GM12891 (cell line): ENCODE measurements at regions not wholly inside any gene's neighbourhood (a gene's known extent, or its start where the extent isn't known, plus 50 kb on each side); places are given as distances from the start of the nearest gene placed in this dataset.

Experiments used
- DNase-seq: peaks from one replicate; pipeline ENCODE4 v3.0.0; 2011; ENCODE audit warnings: low spot score; ENCODE audit not compliant: insufficient read length
- FAIRE-seq: peaks from 2 replicates; lab custom pipeline; 2011; peaks lifted over from hg19 to GRCh38; lab: Jason Lieb, UNC
- PAX5 ChIP-seq: IDR thresholded peaks from 2 replicates; pipeline ENCODE4 v1.6.1; 2011; ENCODE audit warnings: low read length, moderate library complexity, mild to moderate bottlenecking; ENCODE audit not compliant: insufficient read depth, severe bottlenecking
- POLR2A ChIP-seq: IDR thresholded peaks from 2 replicates; pipeline ENCODE4 v1.6.1; 2011; ENCODE audit warnings: low read depth, low read length, control low read depth
- POLR2AphosphoS5 ChIP-seq: IDR thresholded peaks from 2 replicates; pipeline ENCODE4 v1.6.1; 2011; ENCODE audit warnings: low read depth, low read length, control low read depth
- POU2F2 ChIP-seq: IDR thresholded peaks from 2 replicates; pipeline ENCODE4 v1.6.1; 2011; ENCODE audit warnings: low read depth, mild to moderate bottlenecking, control low read depth, low read length, moderate library complexity
- SPI1 ChIP-seq: IDR thresholded peaks from 2 replicates; pipeline ENCODE4 v1.6.1; 2011; ENCODE audit warnings: low read depth, low read length, control low read depth
- TAF1 ChIP-seq: IDR thresholded peaks from 2 replicates; pipeline ENCODE4 v1.6.1; 2011; ENCODE audit warnings: low read depth, low read length, control low read depth

- no peak for DNase-seq
- TF ChIP-seq SPI1 (no peak), POLR2A (no peak), PAX5 (no peak), POU2F2 (no peak), TAF1 (no peak), POLR2AphosphoS5 (no peak)
- peak; percentile 77 for FAIRE-seq
Observed at GRCh38 chr2:2572393-2573204, 241.5 kb upstream of the MYT1L start.

- TF ChIP-seq POLR2A, result no peak
- no peak for TF ChIP-seq TAF1
- no peak for TF ChIP-seq POU2F2
- no peak for TF ChIP-seq PAX5
- TF ChIP-seq SPI1, result no peak
- no peak for TF ChIP-seq POLR2AphosphoS5
- no peak for FAIRE-seq
- no peak for DNase-seq
Observed at GRCh38 chr2:2571301-2572150, 240.5 kb upstream of the MYT1L start.

DNA sequence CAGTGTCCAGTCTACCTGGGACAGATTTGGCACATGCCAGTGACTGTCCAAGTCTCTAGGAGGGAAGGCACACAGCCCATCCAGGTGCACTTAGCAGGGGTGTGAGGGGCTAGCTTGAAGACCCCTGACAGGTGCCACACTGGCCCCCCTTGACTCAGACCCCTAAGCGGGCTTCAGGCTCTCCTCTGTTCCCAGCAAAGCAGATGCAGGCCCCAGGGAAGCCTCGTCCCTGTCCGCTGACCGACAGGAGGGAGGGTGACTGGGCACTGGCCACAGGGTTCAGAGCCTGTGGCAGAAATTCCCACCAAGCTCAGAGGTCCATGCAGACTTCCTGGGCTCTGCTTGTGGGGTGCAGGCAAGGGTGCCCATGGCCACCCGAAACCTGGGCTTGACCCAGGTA, 239.8 kb upstream of the MYT1L start:
- DNase-seq, result no peak
- FAIRE-seq, result no peak
- TF ChIP-seq SPI1, result no peak
- no peak for TF ChIP-seq POLR2AphosphoS5
- no peak for TF ChIP-seq POLR2A
- no peak for TF ChIP-seq PAX5
- no peak for TF ChIP-seq TAF1
- TF ChIP-seq POU2F2, result no peak

DNA sequence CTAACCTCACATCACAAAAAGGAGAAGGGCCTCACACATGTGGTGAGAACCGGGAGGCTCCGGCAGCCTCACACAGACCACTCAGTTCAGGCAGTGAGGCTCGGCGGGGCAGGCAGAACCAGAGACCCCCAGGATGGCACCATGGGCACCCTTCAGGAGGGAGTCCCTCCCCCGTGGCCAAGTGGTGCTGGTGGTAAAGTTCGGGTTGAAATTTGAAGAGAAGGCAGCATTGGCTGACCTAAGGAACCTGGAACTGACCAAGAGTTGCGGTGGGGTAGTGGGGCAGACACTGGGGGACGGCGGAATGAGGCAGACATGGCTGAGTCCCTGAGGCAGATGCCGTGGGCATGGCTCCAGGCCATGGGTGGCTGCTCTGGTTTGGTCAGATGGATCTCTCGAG, 239.3 kb upstream of the MYT1L start:
- FAIRE-seq (no peak), DNase-seq (no peak)
- no peak for TF ChIP-seq POLR2AphosphoS5
- no peak for TF ChIP-seq PAX5
- no peak for TF ChIP-seq SPI1

DNA sequence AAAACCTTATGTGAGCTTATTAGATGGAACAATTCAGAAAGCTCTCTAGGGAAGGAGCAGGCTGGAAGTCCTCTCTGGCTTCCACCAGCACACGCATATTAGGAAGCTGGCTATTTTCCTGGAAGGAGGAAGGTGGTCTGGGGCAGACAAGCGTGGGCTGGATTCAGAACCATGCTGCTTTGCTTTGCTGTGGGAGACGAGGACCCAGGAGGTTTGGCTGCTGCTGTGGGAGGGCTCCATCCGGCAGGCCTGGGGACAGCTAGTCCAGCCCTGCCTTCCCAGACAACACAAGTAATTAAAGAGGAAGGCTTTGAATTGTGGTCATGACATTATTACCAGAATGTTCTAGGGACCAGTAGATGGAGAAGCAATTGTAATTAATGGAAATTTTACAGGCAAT, 238.8 kb upstream of the MYT1L start:
- DNase-seq (no peak), FAIRE-seq (no peak)
- TF ChIP-seq TAF1, result no peak
- no peak for TF ChIP-seq POLR2AphosphoS5
- no peak for TF ChIP-seq PAX5
- TF ChIP-seq POLR2A, result no peak
- no peak for TF ChIP-seq POU2F2
- no peak for TF ChIP-seq SPI1

- TF ChIP-seq POLR2AphosphoS5, result no peak
- no peak for TF ChIP-seq PAX5
- no peak for TF ChIP-seq POLR2A
- no peak for TF ChIP-seq POU2F2
- TF ChIP-seq TAF1, result no peak
- no peak for TF ChIP-seq SPI1
- FAIRE-seq (no peak), DNase-seq (no peak)
Observed at GRCh38 chr2:2569306-2569705, 238.2 kb upstream of the MYT1L start.

- FAIRE-seq, result no peak
- DNase-seq, result no peak
- TF ChIP-seq SPI1 (no peak), POLR2AphosphoS5 (no peak), POLR2A (no peak), TAF1 (no peak)
Observed at GRCh38 chr2:2568411-2568810, 237.3 kb upstream of the MYT1L start.

GRCh38 chr2:2567776-2568175, 236.7 kb upstream of the MYT1L start:
- no peak for TF ChIP-seq POU2F2
- TF ChIP-seq SPI1, result no peak
- TF ChIP-seq POLR2AphosphoS5, result no peak
- TF ChIP-seq TAF1, result no peak
- no peak for TF ChIP-seq POLR2A
- TF ChIP-seq PAX5, result no peak
- FAIRE-seq, result no peak
- DNase-seq, result no peak
